Activated T-helper 9 cell treated with anti-CD3 and anti-CD28 coated beads, Interleukin-2, amount 50 U/mL, for 16 hours (primary cell): ENCODE measurements at regions not wholly inside any gene's neighbourhood (a gene's known extent, or its start where the extent isn't known, plus 50 kb on each side); places are given as distances from the start of the nearest gene placed in this dataset.
"Not testable (repeated sequence)": the region's sequence is repeated elsewhere in the genome, so short reads cannot be mapped to it uniquely, and the experiment has no call there.

Source experiments
- DNase-seq: peaks from one replicate; pipeline ENCODE4 v3.0.0-alpha.2; 2020; ENCODE audit warnings: low read depth

- DNase-seq, result no peak
These were observed 258.1 kb downstream of the PCNX1 start for GRCh38 chr14:71165121-71166031.

- no peak for DNase-seq
These were observed 259.1 kb downstream of the PCNX1 start for GRCh38 chr14:71166180-71166837.

GRCh38 chr14:71167325-71167950 is 260.2 kb downstream of the PCNX1 start:
- DNase-seq, result not testable (repeated sequence)

GRCh38 chr14:71168161-71168560 is 260.9 kb downstream of the PCNX1 start:
- DNase-seq, result not testable (repeated sequence)

- no peak for DNase-seq
These were observed 261.5 kb downstream of the PCNX1 start for GRCh38 chr14:71168564-71169427.

- DNase-seq, result no peak
These were observed 262.6 kb downstream of the PCNX1 start for GRCh38 chr14:71169861-71170260.

- DNase-seq, result no peak
These were observed 268.2 kb downstream of the PCNX1 start for GRCh38 chr14:71175491-71175890.

GRCh38 chr14:71179066-71179465 is 271.8 kb downstream of the PCNX1 start:
- DNase-seq, result no peak

GRCh38 chr14:71180397-71180796 is 273.1 kb downstream of the PCNX1 start:
- no peak for DNase-seq

GRCh38 chr14:71181215-71182003 is 274.1 kb downstream of the PCNX1 start:
- no peak for DNase-seq

- no peak for DNase-seq
These were observed 276.8 kb downstream of the PCNX1 start for GRCh38 chr14:71183876-71184689.

GRCh38 chr14:71185637-71186036 is 278.4 kb downstream of the PCNX1 start:
- no peak for DNase-seq

- DNase-seq, result no peak
These were observed 280.5 kb downstream of the PCNX1 start for GRCh38 chr14:71187633-71188356.

- DNase-seq, result no peak
These were observed 283.6 kb downstream of the PCNX1 start for GRCh38 chr14:71190770-71191374.

GRCh38 chr14:71193663-71194062 is 286.4 kb downstream of the PCNX1 start:
- DNase-seq, result no peak

- DNase-seq, result no peak
These were observed 287.0 kb downstream of the PCNX1 start for GRCh38 chr14:71194251-71194650.

GRCh38 chr14:71196921-71197320 is 289.7 kb downstream of the PCNX1 start:
- no peak for DNase-seq

- DNase-seq, result no peak
These were observed 291.4 kb downstream of the PCNX1 start for GRCh38 chr14:71198687-71199086.

GRCh38 chr14:71201840-71202239 is 294.6 kb downstream of the PCNX1 start:
- no peak for DNase-seq
